GM12875 (cell line): ENCODE measurements at regions not wholly inside any gene's neighbourhood (a gene's known extent, or its start where the extent isn't known, plus 50 kb on each side); places are given as distances from the start of the nearest gene placed in this dataset.

ENCODE experiments used
- H3K4me3 ChIP-seq: one replicate; pipeline ENCODE4 v1.5.1; 2011; ENCODE audit warnings: low read depth, low read length, control low read depth
- CTCF ChIP-seq: IDR thresholded peaks from 2 replicates; pipeline ENCODE4 v1.5.1; 2011; ENCODE audit warnings: low read depth, mild to moderate bottlenecking, control low read depth, inconsistent platforms, low read length, moderate library complexity, borderline replicate concordance; ENCODE audit not compliant: insufficient read depth

- TF ChIP-seq CTCF, result no peak
- H3K4me3 ChIP-seq, result no peak overlapping the region
Measured at GRCh38 chrX:107502316-107502715, 52.9 kb downstream of the FRMPD3 start.

- no peak for TF ChIP-seq CTCF
- no peak overlapping the region for H3K4me3 ChIP-seq
Measured at GRCh38 chrX:107504006-107504405, 54.6 kb downstream of the FRMPD3 start.

DNA sequence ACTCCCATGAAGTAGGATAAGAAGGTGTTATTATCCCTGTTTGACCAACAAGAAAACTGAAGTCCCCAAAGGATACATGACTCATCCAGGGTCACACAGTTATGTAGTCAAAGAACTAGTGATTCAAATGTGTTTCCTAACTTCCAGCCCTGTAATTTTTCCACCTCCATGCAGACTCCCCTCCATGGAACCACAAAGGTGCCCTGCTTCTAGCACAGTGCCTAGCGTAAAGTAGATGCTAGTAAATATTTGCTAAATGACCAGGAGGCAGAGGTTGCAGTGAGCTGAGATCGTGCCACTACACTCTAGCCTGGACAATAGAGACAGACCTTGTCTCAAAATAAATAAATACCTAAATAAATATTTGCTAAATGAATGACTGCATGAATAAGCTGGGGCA lies 55.8 kb downstream of the FRMPD3 start:
- TF ChIP-seq CTCF, result no peak
- no peak overlapping the region for H3K4me3 ChIP-seq

- no peak overlapping the region for H3K4me3 ChIP-seq
- no peak for TF ChIP-seq CTCF
Measured at GRCh38 chrX:107506596-107507031, 57.2 kb downstream of the FRMPD3 start.

- no peak for TF ChIP-seq CTCF
- no peak overlapping the region for H3K4me3 ChIP-seq
Measured at GRCh38 chrX:107507093-107507743, 57.8 kb downstream of the FRMPD3 start.

- no peak overlapping the region for H3K4me3 ChIP-seq
- TF ChIP-seq CTCF, result no peak
Measured at GRCh38 chrX:107507744-107508117, 58.3 kb downstream of the FRMPD3 start.

GRCh38 chrX:107508925-107509324 lies 59.5 kb downstream of the FRMPD3 start:
- no peak for TF ChIP-seq CTCF

More at GRCh38 chrX:107508925-107509324, 59.5 kb downstream of the FRMPD3 start:
- H3K4me3 ChIP-seq, result no peak overlapping the region
